ENCODE measurements at regions not wholly inside any gene's neighbourhood (a gene's known extent, or its start where the extent isn't known, plus 50 kb on each side); places are given as distances from the start of the nearest gene placed in this dataset.
"Not testable (repeated sequence)": the region's sequence is repeated elsewhere in the genome, so short reads cannot be mapped to it uniquely, and the experiment has no call there.

DNA sequence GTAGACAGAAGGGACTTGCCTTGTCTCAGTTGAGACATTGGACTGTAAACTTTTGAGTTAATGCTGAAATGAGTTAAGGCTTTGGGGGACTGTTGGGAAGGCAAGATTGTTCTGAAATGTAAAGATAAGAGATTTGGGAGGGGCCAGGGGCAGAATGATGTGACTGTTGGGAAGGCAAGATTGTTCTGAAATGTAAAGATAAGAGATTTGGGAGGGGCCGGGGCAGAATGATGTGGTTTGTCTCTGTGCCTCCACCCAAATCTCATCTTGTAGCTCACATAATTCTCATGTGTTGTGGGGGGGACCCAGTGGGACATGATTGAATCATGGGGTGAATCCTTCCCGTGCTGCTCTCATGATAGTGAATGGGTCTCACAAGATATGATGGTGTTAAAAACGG, 1217.1 kb downstream of the GALC start:
- not testable (repeated sequence) for DNase-seq

DNA sequence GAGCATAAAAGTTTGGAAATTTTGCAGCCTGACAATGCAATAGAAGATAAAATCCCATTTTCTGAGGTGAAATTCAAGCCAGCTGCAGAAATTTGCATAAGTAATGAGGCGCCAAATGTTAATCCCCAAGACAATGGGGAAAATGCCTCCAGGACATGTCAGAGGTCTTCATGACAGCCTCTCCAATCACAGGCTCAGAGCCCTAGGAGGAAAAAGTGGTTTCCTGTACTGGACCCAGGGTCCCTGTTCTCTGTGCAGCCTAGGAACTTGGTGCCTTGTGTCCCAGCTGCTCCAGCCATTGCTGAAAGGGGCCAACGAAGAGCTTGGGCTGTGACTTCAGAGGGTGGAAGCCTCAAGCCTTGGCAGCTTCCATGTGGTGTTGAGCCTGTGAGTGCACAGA, 1218.1 kb downstream of the GALC start:
- DNase-seq: no peak

DNA sequence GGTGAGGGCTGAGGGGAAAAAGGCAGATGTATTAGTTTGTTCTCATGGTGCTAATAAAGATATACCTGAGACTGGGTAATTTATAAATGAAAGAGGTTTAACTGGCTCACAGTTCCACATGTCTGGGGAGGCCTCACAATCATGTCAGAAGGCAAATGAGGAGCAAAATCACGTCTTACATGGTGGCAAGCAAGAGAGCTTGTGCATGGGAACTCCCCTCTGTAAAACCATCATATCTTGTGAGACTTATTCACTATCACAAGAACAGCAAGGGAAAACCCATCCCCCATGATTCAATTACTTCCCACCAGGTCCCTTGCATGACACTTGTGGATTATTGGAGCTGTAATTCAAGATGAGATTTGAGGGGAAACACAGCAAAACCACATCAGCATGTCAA, 1220.9 kb downstream of the GALC start:
- no peak for DNase-seq

DNA sequence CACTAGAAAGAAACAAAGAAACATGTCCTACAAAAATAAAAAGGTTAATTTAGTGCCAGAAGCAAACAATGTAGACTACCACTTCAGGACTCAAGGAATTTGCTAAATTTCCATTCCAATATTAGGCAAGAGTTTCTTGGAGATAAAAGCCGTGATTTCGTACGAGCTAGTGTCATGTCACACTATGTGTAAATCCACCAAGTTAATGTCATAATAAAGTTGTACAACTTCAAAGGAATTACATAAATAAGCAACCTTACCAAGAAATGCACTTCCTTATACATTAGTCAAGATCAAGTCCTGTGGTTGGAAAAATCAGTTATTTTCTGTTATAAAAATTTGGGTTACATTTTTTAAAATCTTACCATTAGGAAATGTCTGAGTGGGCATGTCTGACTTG, 1222.8 kb downstream of the GALC start:
- no peak for DNase-seq

DNA sequence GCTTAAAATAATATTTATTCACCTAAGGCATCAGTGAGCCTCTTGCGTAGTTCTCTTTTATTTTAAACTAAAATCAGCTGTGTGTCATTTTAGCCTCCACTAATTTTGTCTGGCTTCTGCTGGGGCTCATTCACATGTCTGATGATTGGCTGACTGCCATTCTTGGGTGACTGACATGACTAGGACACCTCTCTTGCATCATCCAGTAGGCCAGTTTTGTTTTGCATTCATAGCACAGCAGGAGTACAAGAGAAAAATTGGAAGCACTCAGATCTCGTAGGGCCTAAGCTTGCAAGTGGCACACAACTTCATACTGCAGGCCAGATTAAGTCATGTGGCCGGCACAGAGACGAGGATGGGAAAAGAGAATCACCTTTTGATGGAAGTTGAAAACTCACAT, 1226.5 kb downstream of the GALC start:
- DNase-seq: no peak

DNA sequence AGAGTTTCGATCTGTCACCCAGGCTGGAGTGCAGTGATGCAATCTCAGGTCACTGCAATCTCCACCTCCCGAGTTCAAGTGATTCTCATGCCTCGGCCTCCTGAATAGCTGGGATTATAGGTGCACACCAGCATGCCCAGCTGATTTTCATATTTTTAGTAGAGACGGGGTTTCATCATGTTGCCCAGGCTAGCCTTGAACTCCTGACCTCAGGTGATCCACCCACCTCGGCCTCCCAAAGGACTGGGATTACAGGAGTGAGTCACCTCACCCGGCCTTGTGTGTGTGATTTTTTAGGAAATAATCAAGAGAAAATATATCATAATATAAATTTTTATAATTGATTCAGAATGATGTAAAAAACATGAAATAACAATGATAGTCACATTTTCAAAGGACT, 1231.4 kb downstream of the GALC start:
- DNase-seq: no peak

DNA sequence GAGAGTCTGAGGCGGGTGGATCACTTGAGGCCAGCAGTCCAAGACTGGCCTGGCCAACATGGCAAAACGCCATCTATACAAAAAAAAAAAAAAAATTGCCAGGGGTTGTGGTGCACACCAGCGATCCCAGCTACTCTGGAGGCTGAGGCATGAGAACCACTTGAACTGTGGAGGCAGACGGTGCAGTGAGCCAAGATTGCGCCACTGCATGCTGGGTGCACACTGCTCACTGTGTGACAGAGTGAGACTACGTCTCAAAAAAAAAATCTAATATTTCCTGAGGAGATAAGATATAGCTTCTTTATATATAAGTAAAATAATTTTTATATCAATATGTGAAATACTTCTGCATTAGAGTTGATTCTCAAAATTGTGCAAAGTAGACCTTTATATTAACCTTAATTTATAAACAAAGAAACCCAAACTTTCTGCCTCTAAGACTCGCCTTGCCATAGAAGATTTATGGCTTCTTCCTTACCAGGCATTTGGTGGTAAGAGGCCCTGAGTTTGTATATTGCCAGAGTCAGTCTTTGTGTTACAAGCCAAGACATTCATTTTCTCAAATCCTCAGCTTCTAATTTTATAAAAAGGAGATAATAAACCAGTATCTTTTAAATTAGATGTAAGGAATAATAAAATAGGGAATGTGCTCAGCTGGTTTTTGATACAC, 1226.7 kb downstream of the FLRT2 start:
- no peak for DNase-seq

DNA sequence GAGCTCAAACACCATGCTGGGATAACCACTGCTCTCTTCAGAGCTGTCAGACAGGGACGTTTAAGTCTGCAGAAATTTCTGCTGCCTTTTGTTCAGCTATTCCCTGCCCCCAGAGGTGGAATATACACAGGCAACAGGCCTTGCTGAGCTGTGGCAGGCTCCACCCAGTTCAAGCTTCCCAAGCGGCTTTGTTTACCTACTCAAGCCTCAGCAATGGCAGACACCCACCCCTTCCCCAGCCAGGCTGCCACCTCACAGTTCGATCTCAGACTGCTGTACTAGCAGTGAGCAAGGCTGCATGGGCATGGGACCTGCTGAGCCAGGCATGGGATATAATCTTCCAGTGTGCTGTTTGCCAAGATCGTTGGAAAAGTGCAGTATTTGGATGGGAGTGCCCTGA, 1220.5 kb downstream of the FLRT2 start:
- DNase-seq: not testable (repeated sequence)

DNA sequence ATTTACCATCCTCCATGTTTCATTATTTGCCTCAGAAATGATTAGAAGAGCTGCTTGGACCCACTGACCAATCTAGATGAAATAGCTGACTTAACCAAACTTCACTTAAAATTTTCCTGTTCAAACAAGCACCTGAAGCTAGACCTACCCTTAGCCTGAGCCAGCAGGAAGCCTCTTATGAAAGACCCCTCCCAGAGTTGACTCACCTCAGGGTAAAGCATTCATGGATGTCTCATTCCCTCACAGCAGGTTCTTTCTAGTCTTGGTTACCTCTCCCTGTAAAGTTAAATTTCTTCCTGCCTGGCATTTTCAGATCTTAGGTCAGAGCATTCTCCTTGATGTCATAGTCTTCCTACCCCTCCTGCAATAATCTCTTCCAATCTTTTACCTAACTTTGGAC, 1209.8 kb downstream of the FLRT2 start:
- DNase-seq: no peak

DNA sequence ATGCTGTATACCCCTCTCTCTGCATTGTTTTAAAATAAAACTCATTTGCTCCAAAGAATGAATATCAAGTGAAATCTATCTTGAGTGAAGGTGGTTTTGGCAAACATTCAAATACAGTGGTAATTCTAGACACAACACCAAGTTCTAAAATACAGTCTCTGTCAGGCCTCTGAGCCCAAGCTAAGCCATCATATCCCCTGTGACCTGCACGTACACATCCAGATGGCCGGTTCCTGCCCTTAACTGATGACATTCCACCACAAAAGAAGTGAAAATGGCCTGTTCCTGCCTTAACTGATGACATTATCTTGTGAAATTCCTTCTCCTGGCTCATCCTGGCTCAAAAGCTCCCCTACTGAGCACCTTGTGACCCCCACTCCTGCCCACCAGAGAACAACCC, 1201.5 kb downstream of the FLRT2 start:
- not testable (repeated sequence) for DNase-seq

DNA sequence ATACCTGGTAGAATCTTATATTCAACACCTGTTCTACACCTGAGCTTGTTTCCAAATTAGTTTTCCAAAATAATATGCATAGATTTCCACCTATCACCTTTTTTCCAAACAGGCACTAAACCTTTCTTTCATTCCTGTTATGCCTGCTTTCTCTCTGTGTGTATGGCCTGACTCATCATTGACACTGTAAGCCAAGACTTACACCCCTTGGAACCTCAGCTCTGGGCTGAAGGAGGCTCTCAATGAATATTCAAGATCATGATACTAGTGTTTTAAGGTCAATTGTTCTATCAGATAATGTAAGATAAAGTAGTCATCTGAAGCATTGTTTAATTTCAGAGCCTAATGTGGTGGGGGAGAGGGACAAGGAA, 1193.3 kb downstream of the FLRT2 start:
- DNase-seq: no peak

DNA sequence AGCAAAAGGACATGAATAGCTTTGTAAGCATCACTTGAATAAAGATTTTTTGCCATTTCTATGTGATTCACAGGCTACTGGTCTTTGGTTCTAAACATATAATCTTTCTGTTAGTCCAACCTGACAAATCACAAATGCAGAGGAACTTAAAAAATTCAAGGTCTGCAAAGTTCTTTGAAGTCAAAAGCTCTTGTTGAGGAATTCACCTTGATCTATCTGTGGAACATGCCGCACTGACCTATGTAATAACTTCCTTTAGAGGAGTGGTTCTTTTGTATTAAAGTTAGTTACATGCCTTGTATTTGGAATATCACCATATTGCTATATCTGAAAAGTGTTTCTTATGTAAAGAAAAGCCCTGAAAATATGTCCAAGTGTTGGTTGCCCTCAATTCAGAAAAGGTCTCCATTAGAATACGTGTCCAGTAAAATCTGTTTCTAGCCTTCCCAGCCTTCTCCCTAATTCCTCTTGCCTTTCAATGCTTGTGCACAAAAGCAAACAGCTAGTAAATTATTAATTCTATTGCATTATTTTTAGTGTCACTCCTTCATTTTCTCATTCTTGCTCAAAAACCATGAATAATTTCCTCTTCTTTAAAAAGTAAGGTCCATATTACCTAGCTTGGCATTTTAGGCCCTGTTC, 1192.8 kb downstream of the FLRT2 start:
- DNase-seq: no peak

DNA sequence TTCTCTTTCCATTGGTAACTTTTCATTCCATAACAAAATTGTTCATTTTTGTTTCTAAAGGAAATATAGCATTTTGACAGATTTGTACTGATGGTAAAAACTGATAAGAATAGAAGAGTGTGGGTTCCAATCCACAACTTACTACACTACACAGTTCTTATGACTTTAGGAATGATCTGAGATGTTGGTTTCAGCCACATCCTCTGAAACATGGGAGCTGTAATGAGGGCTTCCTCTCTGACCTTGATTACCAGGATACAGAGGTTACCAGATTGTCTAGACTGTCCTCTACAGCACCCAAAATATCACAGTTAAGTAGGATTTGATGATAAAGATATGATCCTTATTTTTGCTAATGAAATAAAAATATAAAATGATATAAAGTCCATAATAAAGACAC, 1184.6 kb downstream of the FLRT2 start:
- DNase-seq: no peak

DNA sequence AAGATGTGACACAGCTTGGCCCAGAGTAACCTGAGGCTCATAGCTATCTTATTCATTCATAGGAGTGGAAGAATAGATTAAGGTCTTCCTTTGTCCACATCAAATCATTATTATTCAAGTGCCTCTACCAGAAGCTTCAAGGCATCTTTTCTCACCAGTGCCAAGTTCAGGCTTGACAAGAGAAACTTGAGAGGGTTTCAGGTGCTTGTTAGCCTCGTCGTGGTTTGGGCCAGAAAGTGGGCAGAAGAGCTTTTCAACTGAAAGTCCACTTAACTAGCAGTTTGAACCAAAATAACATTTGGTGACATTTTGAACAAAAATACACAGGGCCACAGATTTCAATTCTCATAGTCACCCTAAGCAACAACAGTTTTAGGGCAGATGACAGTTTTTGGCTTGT, 1184.2 kb downstream of the FLRT2 start:
- no peak for DNase-seq

DNA sequence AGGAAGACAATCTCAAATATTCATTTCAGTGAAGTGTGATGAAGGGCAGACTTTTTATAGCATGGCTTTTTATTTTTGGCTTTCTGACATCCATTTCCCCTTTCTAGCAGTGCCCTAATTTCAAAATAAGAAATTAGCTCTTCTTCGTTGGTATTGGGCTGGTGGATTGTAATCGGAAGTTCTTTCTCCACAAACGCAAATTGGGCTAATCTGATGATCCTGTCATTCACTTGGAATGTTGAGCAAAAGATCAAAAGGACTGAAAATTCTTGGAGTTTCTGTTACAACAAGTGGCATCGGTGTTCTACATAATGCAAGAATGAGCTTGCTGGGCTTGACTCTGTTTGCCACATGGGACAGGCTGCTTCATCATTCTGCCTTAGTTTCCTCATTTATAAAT, 1182.8 kb downstream of the FLRT2 start:
- DNase-seq: no peak

DNA sequence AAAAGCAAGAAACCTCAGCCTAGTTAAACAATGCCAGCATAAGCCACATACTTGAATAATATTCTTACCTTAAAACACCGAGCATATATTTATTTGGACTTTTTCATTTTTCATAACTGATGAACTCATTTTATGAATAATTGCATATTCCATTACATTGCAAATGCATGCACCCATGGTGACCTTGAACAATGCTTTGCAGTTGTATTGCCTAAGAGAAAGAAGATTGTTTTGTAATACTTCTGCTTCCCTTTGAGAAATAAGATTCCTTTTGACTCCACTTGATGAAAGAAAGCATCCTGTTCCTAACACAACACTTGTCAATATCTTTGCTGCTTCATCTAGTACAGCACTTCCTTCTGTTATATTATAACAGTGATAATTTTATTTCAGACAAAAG, 1182.2 kb downstream of the FLRT2 start:
- DNase-seq: no peak

DNA sequence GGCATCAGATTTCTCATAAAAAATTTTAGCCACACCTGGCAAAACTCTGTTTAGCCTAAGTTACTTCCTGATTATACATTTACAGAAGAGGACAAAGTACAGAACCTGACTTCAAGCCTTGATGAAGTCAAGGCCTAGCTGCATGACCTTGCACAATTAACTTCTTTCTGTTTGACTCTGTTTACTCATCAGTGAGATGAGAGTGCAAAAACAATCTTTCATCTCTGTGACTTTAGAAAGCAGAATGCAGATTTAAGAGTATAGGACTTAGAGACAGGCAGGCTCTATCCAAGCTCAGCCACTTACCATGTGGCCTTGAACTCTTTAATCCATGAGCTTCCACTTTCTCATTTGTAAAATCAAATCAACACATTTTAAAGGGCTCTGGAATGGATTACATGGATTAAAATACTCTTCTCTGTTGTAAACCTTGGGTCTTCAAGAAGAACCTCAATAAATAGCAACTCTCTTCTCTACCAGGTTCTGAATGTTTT, 1178.9 kb downstream of the FLRT2 start:
- DNase-seq: no peak

DNA sequence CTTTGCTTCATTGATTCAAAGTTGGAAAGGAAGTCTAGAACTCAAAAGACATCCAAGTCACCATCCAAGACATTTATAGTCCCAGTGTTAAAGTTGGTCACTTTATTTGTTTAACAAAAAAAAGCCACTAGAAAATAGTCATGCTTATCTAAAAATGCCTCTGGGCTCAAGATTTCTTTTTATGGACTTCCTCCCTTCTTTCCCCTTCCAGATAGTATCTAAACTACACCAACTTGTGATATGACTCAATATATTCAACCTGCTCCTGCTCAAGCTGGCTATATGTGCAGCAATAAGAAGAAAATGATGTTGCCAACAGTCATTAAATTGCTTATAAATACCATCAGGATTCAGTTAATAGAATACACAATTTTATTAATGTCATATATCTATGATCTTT, 1177.1 kb downstream of the FLRT2 start:
- DNase-seq: no peak

DNA sequence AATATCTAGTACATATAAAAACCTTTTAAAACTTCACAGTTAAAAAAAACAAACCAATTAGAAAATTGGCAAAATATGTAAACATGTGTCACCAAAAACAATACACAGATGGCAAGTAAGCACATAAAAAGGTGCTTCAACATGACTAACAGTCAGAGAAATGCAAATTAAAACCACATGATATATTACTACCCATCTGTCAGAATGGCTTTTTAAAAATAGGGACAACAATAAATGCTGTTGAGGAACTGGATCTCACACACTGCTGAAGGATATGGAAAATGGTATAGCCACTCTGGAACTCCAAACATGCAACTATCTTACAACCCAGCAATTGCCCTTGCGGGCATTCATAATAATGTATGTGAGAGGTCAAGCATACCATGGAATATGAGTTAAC, 1153.6 kb downstream of the FLRT2 start:
- DNase-seq: no peak

DNA sequence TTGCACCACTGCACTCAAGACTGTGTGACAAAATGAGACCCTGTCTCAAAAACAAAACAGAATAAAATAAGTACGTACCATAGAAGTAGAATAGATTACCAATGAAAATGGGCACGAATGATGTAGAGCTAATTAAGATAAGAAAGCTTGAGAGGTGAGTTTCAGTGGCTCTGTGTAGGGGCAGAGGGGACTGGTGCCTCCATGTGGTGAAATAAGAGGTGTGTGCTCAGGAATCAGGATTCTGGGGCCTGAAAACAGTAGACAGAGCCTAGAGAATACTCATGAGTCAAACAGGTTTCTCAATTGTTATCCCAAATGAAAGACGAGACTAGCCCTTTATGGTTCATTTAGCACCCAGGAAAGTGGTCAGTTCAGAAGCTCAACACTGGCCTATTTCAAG, 1145.1 kb downstream of the FLRT2 start:
- DNase-seq: no peak

DNA sequence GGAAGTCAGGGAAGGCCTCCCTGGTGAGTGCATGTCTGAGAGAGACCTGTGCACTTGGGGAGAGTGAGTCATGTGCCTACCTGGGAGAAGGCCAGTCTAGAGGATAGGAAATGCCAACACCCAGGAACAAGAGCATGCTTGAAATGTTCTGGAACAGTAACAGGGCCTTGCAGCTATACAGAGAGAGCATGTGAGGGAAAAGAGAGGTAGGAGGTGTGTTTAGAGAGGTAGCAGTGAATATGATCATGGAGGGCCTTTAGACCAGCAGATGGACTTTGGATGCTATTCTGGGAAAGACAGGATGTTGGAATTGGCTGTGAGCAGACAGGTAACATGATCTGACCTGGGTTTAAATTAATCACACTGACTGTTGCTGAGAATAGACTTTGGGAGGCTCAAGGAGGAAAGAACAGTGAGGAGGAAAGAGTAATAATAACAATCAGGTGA, 1143.6 kb downstream of the FLRT2 start:
- no peak for DNase-seq

DNA sequence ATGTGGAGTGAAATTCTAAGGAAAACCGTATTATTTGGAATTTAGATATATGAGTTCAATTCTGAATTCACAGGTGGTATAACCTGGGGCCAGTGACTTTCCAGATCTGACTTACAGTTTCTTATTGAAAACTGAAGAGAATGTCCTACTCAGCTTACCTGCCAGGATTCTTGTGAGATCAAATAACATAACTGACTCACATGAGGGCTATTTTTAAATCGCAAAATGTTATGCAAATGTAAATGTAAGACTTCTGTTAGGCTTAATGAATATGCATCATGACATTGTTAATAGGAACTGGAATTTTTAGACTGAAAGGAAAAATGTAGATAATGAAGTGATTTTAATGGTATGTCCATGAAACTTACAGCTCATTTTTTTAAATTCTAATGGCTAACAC, 1142.1 kb downstream of the FLRT2 start:
- DNase-seq: no peak

DNA sequence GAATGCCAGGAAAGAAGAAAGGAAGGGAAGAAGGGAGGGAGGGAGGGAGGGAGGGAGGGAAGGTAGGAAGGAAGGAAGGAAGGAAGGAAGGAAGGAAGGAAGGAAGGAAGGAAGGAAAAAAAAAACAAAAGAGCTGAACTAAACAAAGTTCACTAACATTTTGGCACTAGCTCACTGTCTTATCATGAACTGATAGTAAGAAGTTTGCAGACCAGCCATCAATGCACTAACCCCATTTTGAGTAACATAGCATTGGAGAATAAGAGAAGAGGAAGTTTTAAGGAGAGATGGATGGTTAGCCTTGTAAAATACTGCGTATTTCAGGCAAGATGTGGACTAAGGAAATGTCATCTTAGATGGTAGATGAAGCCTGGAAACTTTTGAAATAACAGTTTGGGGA, 1136.0 kb downstream of the FLRT2 start:
- DNase-seq: no peak

DNA sequence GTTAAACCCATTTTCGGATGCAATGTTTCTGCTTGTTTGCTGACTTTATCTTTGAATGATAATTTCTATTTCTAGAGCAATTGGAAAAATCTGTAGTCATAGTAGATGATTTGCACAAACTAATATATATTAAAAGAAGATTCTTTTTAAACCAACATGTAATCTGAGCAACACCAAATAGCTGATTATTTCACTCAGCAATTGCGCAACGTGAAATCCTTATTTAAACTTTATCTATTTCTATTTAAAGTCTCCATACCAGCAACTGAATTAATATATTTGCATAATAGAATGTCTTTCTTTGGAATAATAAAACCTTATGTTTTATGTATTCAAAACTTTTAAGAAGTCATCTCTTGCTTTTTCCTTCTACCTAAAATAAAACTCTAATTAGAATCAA, 1132.4 kb downstream of the FLRT2 start:
- no peak for DNase-seq

DNA sequence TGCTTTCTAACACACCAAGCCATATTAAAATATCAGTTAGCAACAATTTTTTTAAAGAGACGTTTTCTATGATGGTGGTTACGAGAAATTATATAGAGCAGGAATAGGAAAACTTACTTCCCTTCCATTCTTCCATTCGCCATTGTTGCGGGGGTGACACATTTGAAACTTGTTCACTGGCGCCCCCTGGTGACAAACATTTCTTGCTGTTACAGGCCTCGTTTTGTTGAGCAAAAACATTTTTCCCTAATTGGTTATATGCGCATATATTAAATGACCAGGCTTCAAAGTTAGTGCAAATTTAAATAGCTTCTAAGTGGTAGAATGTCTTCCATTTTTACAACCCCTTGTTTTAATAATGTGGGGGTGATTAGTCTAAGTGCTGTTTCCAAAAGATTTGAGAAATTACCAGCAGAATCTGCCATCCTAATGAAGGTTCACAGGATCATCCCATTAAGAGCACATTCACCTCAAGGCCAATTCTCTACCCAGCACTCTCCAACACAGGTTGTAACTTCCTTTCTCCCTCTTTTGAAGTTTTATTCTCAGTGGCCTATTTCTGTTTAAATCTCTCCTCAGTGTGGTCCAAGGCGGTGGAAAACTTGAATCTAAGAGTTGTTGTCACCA, 1124.7 kb downstream of the FLRT2 start:
- DNase-seq: no peak
